GM18505 (cell line): ENCODE measurements at regions not wholly inside any gene's neighbourhood (a gene's known extent, or its start where the extent isn't known, plus 50 kb on each side); places are given as distances from the start of the nearest gene placed in this dataset.

Source experiments
- ATAC-seq: cut with Tn5 transposase; IDR thresholded peaks from one replicate; pipeline ENCODE4 v1.9.1; 2021; ENCODE audit not compliant: unreplicated experiment
- POLR2A ChIP-seq: IDR thresholded peaks from 4 replicates; pipeline ENCODE4 v1.6.1; 2011; ENCODE audit warnings: borderline replicate concordance; ENCODE audit not compliant: insufficient read depth, insufficient read length; ENCODE audit errors: extremely low read depth

DNA sequence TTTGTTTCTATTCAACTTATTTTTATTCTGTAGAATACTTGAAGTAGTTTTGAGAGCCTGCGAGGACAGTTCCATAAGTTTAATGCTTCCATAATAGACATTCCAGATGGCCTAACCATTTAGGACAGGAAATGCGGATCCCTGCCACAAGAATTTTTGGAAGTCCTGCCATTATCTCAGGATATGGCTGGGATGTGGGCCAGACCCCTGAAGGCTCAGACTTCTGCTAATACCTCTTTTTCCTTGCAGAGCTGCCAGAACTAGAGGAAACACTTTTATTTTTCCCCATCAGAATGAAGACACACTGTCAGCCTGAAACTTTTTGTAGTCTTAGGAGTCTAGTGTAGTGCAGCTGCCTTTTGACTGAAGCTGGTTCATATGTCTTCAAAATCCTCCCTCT lies 806.5 kb downstream of the TDRD15 start:
- TF ChIP-seq POLR2A: no peak
- no peak for ATAC-seq

DNA sequence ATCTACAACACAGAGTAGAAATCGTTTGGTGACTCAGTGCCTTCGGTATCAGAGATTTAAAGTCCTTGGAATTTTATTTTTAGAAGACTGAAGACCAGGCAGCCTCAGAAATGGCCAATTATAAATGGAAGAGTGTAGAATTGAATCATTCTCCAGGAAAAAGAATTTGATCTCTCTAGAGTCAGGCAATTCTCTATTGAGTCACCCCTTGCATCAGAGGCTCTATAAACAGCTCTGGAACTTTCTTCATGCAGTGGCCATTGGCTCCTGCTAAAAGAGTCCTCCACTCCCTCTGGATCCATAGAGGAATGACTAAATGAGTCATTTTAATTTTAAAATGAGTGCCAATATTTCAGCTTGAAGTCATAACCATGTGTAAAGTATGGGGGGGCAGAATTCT lies 816.2 kb downstream of the TDRD15 start:
- no peak for TF ChIP-seq POLR2A

DNA sequence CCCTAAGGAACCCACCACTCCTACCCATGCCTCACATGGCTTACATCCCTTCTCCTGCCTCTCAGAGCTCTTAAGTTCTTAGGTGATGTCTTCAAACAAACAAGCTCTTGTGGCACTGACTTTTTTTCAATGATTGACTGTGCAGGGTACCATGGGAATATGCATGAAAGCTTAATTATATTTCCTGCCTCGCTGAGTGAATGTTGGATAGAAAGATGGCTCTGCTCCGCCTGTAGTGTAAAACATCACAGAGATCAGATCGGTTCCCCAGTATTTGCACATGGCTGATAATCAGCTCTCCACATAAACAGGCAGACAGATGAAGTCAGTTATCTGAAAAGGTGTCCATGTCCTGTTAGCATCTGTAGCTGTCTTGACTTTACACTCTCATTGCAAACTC lies 820.8 kb downstream of the TDRD15 start:
- TF ChIP-seq POLR2A: no peak
- ATAC-seq: no peak

More for the DNA sequence above, 816.2 kb downstream of the TDRD15 start:
- no peak for ATAC-seq

- no peak for TF ChIP-seq POLR2A
These were observed 821.9 kb downstream of the TDRD15 start for GRCh38 chr2:21945658-21946057.

GRCh38 chr2:21947046-21947445 lies 823.3 kb downstream of the TDRD15 start:
- no peak for ATAC-seq
- TF ChIP-seq POLR2A: no peak

More at GRCh38 chr2:21945658-21946057, 821.9 kb downstream of the TDRD15 start:
- ATAC-seq: no peak

DNA sequence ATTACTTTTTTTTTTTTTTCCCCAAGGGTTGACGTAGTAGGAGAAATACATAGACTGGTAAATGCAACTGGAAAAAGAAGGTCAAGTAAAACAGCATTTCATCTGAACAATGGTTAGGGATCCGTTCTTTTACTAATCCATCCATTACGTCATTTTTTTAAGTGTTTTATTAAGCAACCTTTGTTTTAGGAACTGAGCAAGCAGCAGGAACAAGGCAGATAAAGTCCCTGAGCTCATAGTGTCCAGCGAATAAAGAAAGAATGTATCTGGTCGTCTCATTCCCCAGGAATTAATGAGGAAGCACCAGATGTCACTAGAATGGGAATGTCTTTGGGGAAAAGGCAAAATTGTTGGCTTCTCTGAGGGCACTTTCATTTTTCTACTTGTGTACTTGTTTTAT lies 842.4 kb downstream of the TDRD15 start:
- no peak for ATAC-seq
- no peak for TF ChIP-seq POLR2A

- ATAC-seq: no peak
- TF ChIP-seq POLR2A: no peak
These were observed 847.2 kb downstream of the TDRD15 start for GRCh38 chr2:21970971-21971370.

- no peak for TF ChIP-seq POLR2A
- ATAC-seq: no peak
These were observed 848.8 kb downstream of the TDRD15 start for GRCh38 chr2:21972586-21972985.

- TF ChIP-seq POLR2A: no peak
- no peak for ATAC-seq
These were observed 857.4 kb downstream of the TDRD15 start for GRCh38 chr2:21981127-21981526.

DNA sequence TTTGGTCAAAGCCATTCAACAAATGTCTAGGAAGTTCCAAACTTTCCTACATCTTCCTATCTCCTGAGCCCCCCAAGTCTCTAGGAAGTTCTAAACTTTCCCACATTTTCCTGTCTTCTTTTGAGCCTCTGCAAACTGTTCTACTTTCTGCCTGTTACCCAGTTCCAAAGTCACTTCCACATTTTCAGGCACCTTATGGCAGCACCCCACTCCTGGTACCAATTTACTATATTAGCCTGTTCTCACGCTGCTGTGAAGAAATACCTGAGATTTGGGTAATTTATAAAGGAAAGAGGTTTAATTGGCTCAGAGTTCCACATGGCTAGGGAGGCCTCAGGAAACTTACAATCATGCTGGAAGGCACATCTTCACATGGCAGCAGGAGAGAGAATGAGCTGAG lies 869.2 kb downstream of the TDRD15 start:
- no peak for TF ChIP-seq POLR2A
- ATAC-seq: no peak

GRCh38 chr2:21996339-21996738 lies 872.6 kb downstream of the TDRD15 start:
- no peak for TF ChIP-seq POLR2A
- ATAC-seq: no peak

GRCh38 chr2:21999522-21999921 lies 875.8 kb downstream of the TDRD15 start:
- TF ChIP-seq POLR2A: no peak
- ATAC-seq: no peak

GRCh38 chr2:22002066-22002465 lies 878.3 kb downstream of the TDRD15 start:
- TF ChIP-seq POLR2A: no peak
- no peak for ATAC-seq

DNA sequence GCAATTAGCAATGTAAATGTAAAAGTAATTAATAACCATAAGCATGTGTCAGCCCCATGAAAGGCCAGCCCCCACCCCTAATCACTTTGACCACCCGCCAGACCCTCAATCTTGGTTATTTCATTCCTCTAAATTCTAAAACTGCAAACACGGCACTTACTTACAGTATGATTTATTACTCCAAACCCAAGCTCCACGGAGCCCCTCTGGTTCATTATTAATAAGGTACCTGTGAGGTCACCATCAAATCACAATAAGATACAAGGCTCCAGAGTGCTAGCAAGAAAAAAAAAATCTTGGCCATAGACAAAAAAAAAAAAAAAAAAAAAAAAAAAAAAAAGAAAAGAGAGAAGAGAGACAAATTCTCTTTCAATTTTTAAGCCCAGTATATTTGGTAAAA lies 879.5 kb downstream of the TDRD15 start:
- ATAC-seq: no peak
- TF ChIP-seq POLR2A: no peak

GRCh38 chr2:22011048-22011447 lies 887.3 kb downstream of the TDRD15 start:
- ATAC-seq: no peak

More at GRCh38 chr2:22011048-22011447, 887.3 kb downstream of the TDRD15 start:
- no peak for TF ChIP-seq POLR2A
